Activated naive CD4-positive, alpha-beta T cell treated with anti-CD3 and anti-CD28 coated beads, Interleukin-2, amount 50 U/mL, for 24 hours (primary cell): ENCODE measurements at regions not wholly inside any gene's neighbourhood (a gene's known extent, or its start where the extent isn't known, plus 50 kb on each side); places are given as distances from the start of the nearest gene placed in this dataset.

ENCODE experiments used
- H3K27ac Mint-ChIP-seq: one replicate; pipeline ENCODE4 v1.8.0; 2021; ENCODE audit warnings: mild to moderate bottlenecking, mixed read lengths
- H3K27me3 Mint-ChIP-seq: one replicate; pipeline ENCODE4 v1.8.0; 2021; ENCODE audit warnings: mixed read lengths
- H3K36me3 Mint-ChIP-seq: one replicate; pipeline ENCODE4 v1.8.0; 2021; ENCODE audit warnings: mixed read lengths
- H3K4me1 Mint-ChIP-seq: one replicate; pipeline ENCODE4 v1.8.0; 2021; ENCODE audit warnings: mixed read lengths
- H3K4me3 Mint-ChIP-seq: one replicate; pipeline ENCODE4 v1.8.0; 2021; ENCODE audit warnings: mild to moderate bottlenecking, mixed read lengths
- H3K9me3 Mint-ChIP-seq: one replicate; pipeline ENCODE4 v1.8.0; 2021; ENCODE audit warnings: mixed read lengths

- H3K36me3 Mint-ChIP-seq, result peaks cover 10% of the 10 kb centered on the region
- H3K27ac Mint-ChIP-seq, result no peak overlapping the region
- peaks cover 13% of the 10 kb centered on the region for H3K9me3 Mint-ChIP-seq
- no peak overlapping the region for H3K4me3 Mint-ChIP-seq
- peaks cover 18% of the 10 kb centered on the region for H3K4me1 Mint-ChIP-seq
- no peaks in the 10 kb centered on the region for H3K27me3 Mint-ChIP-seq
These were observed 342.7 kb upstream of the KLF6 start for GRCh38 chr10:4127518-4128315.

- Mint-ChIP-seq H3K27me3 (no peaks in the 10 kb centered on the region), H3K27ac (no peak overlapping the region)
These were observed 340.8 kb upstream of the KLF6 start for GRCh38 chr10:4125776-4126175.

GRCh38 chr10:4121502-4122380, 336.7 kb upstream of the KLF6 start:
- Mint-ChIP-seq H3K27me3 (no peaks in the 10 kb centered on the region), H3K4me3 (no peak overlapping the region), H3K27ac (no peak overlapping the region), H3K9me3 (peaks cover 13% of the 10 kb centered on the region), H3K36me3 (peaks cover 10% of the 10 kb centered on the region), H3K4me1 (peaks cover 8% of the 10 kb centered on the region)

More at GRCh38 chr10:4125776-4126175, 340.8 kb upstream of the KLF6 start:
- Mint-ChIP-seq H3K4me1 (peaks cover 26% of the 10 kb centered on the region), H3K36me3 (peaks cover 10% of the 10 kb centered on the region), H3K4me3 (no peak overlapping the region), H3K9me3 (peaks cover 13% of the 10 kb centered on the region)

- no peak overlapping the region for H3K4me3 Mint-ChIP-seq
- no peaks in the 10 kb centered on the region for H3K27me3 Mint-ChIP-seq
- H3K9me3 Mint-ChIP-seq, result peaks cover 7% of the 10 kb centered on the region
- peaks cover 5% of the 10 kb centered on the region for H3K36me3 Mint-ChIP-seq
- H3K27ac Mint-ChIP-seq, result no peak overlapping the region
- peaks cover 8% of the 10 kb centered on the region for H3K4me1 Mint-ChIP-seq
These were observed 335.3 kb upstream of the KLF6 start for GRCh38 chr10:4120096-4120853.

- H3K4me1 Mint-ChIP-seq, result peaks cover 8% of the 10 kb centered on the region
- H3K9me3 Mint-ChIP-seq, result peaks cover 7% of the 10 kb centered on the region
- no peak overlapping the region for H3K4me3 Mint-ChIP-seq
These were observed 334.1 kb upstream of the KLF6 start for GRCh38 chr10:4119107-4119506.

GRCh38 chr10:4117604-4118003, 332.6 kb upstream of the KLF6 start:
- H3K27me3 Mint-ChIP-seq, result no peaks in the 10 kb centered on the region
- H3K4me3 Mint-ChIP-seq, result no peak overlapping the region
- no peaks in the 10 kb centered on the region for H3K36me3 Mint-ChIP-seq
- peaks cover 8% of the 10 kb centered on the region for H3K4me1 Mint-ChIP-seq
- H3K27ac Mint-ChIP-seq, result no peak overlapping the region
- H3K9me3 Mint-ChIP-seq, result peaks cover 7% of the 10 kb centered on the region

More at GRCh38 chr10:4119107-4119506, 334.1 kb upstream of the KLF6 start:
- Mint-ChIP-seq H3K36me3 (peaks cover 1% of the 10 kb centered on the region), H3K27ac (no peak overlapping the region), H3K27me3 (no peaks in the 10 kb centered on the region)

GRCh38 chr10:4111643-4112042, 326.6 kb upstream of the KLF6 start:
- Mint-ChIP-seq H3K27ac (no peak overlapping the region), H3K36me3 (no peaks in the 10 kb centered on the region), H3K9me3 (peaks cover 7% of the 10 kb centered on the region), H3K27me3 (no peaks in the 10 kb centered on the region), H3K4me3 (no peak overlapping the region), H3K4me1 (no peaks in the 10 kb centered on the region)

GRCh38 chr10:4109469-4109868, 324.5 kb upstream of the KLF6 start:
- Mint-ChIP-seq H3K27ac (no peak overlapping the region), H3K4me1 (no peaks in the 10 kb centered on the region), H3K4me3 (no peak overlapping the region), H3K9me3 (no peaks in the 10 kb centered on the region), H3K27me3 (no peaks in the 10 kb centered on the region), H3K36me3 (no peaks in the 10 kb centered on the region)

GRCh38 chr10:4108693-4109092, 323.7 kb upstream of the KLF6 start:
- Mint-ChIP-seq H3K4me1 (no peaks in the 10 kb centered on the region), H3K27ac (no peak overlapping the region), H3K36me3 (no peaks in the 10 kb centered on the region), H3K27me3 (no peaks in the 10 kb centered on the region), H3K4me3 (no peak overlapping the region), H3K9me3 (no peaks in the 10 kb centered on the region)

GRCh38 chr10:4107285-4107851, 322.4 kb upstream of the KLF6 start:
- no peak overlapping the region for H3K27ac Mint-ChIP-seq
- H3K4me3 Mint-ChIP-seq, result no peak overlapping the region
- H3K36me3 Mint-ChIP-seq, result no peaks in the 10 kb centered on the region
- H3K27me3 Mint-ChIP-seq, result no peaks in the 10 kb centered on the region
- no peaks in the 10 kb centered on the region for H3K9me3 Mint-ChIP-seq
- no peaks in the 10 kb centered on the region for H3K4me1 Mint-ChIP-seq

GRCh38 chr10:4103603-4104002, 318.6 kb upstream of the KLF6 start:
- H3K27ac Mint-ChIP-seq, result peak overlapping the region; percentile 11
- no peak overlapping the region for H3K4me3 Mint-ChIP-seq
- H3K4me1 Mint-ChIP-seq, result no peaks in the 10 kb centered on the region
- H3K27me3 Mint-ChIP-seq, result no peaks in the 10 kb centered on the region
- no peaks in the 10 kb centered on the region for H3K9me3 Mint-ChIP-seq
- no peaks in the 10 kb centered on the region for H3K36me3 Mint-ChIP-seq

GRCh38 chr10:4102802-4103344, 317.9 kb upstream of the KLF6 start:
- Mint-ChIP-seq H3K36me3 (no peaks in the 10 kb centered on the region), H3K27me3 (no peaks in the 10 kb centered on the region), H3K27ac (no peak overlapping the region), H3K4me3 (no peak overlapping the region), H3K4me1 (no peaks in the 10 kb centered on the region), H3K9me3 (no peaks in the 10 kb centered on the region)

GRCh38 chr10:4101918-4102654, 317.1 kb upstream of the KLF6 start:
- no peaks in the 10 kb centered on the region for H3K36me3 Mint-ChIP-seq
- H3K27ac Mint-ChIP-seq, result no peak overlapping the region
- no peak overlapping the region for H3K4me3 Mint-ChIP-seq
- no peaks in the 10 kb centered on the region for H3K9me3 Mint-ChIP-seq
- H3K27me3 Mint-ChIP-seq, result no peaks in the 10 kb centered on the region
- no peaks in the 10 kb centered on the region for H3K4me1 Mint-ChIP-seq

- H3K27ac Mint-ChIP-seq, result no peak overlapping the region
- H3K27me3 Mint-ChIP-seq, result no peaks in the 10 kb centered on the region
- H3K9me3 Mint-ChIP-seq, result no peaks in the 10 kb centered on the region
- no peaks in the 10 kb centered on the region for H3K36me3 Mint-ChIP-seq
- no peak overlapping the region for H3K4me3 Mint-ChIP-seq
- no peaks in the 10 kb centered on the region for H3K4me1 Mint-ChIP-seq
These were observed 315.4 kb upstream of the KLF6 start for GRCh38 chr10:4100380-4100779.
